ENCODE measurements at regions not wholly inside any gene's neighbourhood (a gene's known extent, or its start where the extent isn't known, plus 50 kb on each side); places are given as distances from the start of the nearest gene placed in this dataset.
"Not testable (repeated sequence)": the region's sequence is repeated elsewhere in the genome, so short reads cannot be mapped to it uniquely, and the experiment has no call there.

- no peak for DNase-seq (ENCODE audit: low read depth in 2 of 2)
Observed at GRCh38 chr1:233790121-233790520, 114.4 kb upstream of the SLC35F3 start.

- DNase-seq (ENCODE audit: low read depth in 2 of 2), result peak in 1 of 2 donors; percentile 17
Observed at GRCh38 chr1:233790662-233791371, 113.7 kb upstream of the SLC35F3 start.

DNA sequence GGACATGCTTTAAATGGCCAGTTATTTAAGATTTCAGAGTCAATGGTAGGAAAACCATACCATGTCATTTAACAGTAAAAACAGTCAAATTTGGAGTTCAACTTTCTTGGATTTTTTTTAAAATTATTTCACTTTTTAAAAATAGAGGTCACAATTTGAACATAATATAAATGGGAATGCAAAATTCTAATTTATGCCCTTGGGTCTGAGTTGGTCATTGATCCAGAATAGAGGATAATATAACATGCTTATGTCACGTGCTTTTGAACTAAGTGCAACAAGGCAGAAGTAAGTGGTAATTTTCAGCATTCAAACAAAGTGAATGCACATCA lies 113.1 kb upstream of the SLC35F3 start:
- no peak for DNase-seq (ENCODE audit: low read depth in 2 of 2)

GRCh38 chr1:233791721-233792120 lies 112.8 kb upstream of the SLC35F3 start:
- DNase-seq (ENCODE audit: low read depth in 2 of 2), result no peak

DNA sequence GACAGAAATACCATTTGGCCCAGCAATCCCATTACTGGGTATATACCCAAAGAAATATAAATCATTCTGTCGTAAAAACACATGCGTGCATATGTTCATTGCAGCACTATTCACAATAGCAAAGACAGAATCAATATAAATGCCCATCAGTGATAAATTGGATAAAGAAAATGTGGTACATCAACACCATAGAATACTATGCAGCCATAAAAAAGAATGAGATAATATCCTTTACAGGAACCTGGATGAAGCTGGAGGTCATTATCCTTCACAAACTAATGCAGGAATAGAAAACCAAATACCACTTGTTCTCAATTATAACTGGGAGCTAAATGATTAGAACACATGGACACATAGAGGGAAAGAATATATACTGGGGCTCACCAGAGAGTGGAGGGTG lies 109.6 kb upstream of the SLC35F3 start:
- no peak for DNase-seq (ENCODE audit: low read depth in 2 of 2)

- no peak for DNase-seq (ENCODE audit: low read depth in 2 of 2)
Observed at GRCh38 chr1:233796146-233796783, 108.2 kb upstream of the SLC35F3 start.

DNA sequence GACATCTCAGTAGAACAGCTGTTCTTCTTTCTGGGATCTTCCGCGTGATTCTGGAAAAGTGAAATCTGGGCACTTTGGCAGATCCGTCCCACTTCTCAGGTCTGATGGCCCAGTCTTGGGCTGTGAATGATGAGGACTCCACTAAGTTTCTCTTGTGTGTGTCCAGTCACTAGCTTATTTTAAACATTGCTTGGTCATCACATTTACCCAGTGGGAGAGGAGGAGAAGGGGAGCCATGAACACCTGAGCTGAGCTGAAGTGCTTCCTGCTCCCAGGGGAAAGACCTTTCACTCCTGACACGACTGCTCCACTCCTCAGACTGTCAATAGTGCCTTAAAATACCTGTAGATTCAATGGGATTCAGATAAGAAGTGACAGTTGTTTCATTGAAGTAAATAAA lies 101.9 kb upstream of the SLC35F3 start:
- DNase-seq (ENCODE audit: low read depth in 2 of 2), result no peak

DNA sequence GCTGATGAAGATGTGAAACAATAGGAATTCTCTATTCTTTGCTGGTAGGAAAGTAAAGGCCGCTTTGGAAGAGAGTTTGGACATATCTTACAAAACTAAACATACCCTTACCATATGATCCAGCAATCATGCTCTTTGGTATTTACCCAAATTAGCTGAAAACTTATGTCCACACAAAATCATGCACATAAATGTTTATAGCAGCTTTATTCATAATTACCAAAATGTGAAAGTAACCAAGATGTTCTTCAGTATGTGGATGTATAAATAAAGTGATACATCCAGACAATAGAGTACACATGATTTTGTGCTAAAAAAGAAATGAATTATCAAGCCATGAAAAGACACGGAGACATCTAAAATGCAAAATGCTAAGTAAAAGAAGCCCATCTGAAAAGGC lies 98.7 kb upstream of the SLC35F3 start:
- no peak for DNase-seq (ENCODE audit: low read depth in 2 of 2)

DNA sequence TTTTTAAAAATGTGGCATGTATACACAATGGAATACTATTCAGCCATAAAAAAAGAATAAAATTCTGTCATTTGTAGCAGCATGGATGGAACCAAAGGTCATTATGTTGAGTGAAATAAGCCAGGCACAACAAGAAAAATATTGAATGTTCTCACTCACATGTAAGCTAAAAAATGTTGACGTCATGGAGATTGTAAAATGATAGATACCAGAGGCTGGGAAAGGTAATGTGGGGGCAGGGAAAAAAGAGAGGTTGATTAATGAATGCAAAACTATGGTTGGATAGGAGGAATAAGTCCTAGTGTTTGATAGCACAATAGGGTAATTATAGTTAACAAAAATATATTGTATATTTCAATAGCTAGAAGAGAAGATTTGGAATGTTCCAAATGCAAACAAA lies 89.1 kb upstream of the SLC35F3 start:
- DNase-seq (ENCODE audit: low read depth in 2 of 2), result no peak

GRCh38 chr1:233815865-233816264 lies 88.6 kb upstream of the SLC35F3 start:
- DNase-seq (ENCODE audit: low read depth in 2 of 2), result no peak

DNA sequence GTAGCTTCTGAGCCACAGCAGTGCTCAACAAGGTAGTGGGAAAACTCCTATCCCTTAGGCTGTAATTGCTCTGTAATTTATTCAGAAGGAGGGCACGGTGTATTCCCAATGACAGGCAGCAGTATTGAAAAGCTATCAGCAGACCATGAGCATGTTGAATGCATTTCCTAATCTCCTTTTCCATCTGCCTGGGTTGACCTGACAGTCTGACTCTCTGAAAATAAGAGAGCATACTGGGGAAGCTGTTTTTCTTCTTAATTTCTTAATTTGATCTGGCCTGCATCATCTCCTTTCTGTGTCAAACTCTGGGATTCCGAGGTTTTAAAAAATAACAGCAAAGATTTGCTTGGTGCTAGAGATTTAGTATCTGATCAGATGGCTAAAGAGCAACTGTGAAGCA lies 88.1 kb upstream of the SLC35F3 start:
- DNase-seq (ENCODE audit: low read depth in 2 of 2), result no peak

GRCh38 chr1:233819042-233819441 lies 85.4 kb upstream of the SLC35F3 start:
- DNase-seq (ENCODE audit: low read depth in 2 of 2), result no peak

GRCh38 chr1:233824179-233824578 lies 80.3 kb upstream of the SLC35F3 start:
- DNase-seq (ENCODE audit: low read depth in 2 of 2), result not testable (repeated sequence)

DNA sequence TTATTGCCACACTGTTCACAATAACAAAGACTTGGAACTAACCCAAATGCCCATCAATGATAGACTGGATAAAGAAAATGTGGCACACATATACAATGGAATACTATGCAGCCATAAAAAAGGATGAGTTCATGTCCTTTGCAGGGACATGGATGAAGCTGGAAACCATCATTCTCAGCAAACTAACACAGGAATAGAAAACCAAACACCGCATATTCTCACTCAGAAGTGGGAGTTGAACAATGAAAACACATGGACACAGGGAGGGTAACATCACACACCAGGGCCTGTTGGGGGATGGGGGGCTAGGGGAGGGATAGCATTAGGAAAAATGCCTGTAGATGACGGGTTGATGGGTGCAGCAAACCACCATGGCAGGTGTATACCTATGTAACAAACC lies 76.5 kb upstream of the SLC35F3 start:
- DNase-seq (ENCODE audit: low read depth in 2 of 2), result not testable (repeated sequence)

DNA sequence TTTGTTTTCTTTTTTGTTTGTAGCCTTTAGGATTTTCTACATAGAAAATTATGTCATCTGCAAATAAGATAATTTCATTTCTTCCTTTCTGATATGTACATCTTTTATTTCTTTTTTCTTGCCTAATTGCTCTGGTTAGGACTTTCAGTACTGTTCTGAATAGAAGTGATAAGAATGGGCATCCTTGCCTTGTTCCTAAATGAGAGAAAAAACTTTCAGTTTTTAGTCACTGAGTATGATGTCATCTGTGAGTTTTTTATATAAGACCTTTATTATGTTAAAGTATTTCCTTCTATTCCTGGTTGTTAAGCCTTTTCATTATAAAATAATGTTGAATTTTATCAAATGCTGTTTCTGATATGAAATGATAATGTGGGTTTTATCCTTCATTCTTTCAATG lies 76.0 kb upstream of the SLC35F3 start:
- DNase-seq (ENCODE audit: low read depth in 2 of 2), result no peak

DNA sequence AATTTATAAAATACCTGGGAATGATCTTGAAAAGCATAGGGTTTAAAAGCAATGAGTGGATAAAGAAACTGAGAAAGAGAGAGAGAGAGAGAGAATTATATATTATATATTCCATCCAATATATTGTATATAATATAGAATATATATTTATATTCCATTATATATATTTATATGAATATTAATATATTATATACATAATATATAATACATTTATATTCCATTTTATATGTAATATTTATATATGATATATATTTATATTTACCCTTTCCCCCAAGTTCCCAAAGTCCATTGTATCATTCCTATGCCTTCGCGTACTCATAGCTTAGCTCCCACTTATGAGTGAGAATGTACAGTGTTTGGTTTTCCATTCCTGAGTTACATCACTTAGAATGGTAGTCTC lies 69.9 kb upstream of the SLC35F3 start:
- no peak for DNase-seq (ENCODE audit: low read depth in 2 of 2)

- not testable (repeated sequence) for DNase-seq (ENCODE audit: low read depth in 2 of 2)
Observed at GRCh38 chr1:233838207-233838606, 66.3 kb upstream of the SLC35F3 start.

GRCh38 chr1:233843525-233844204 lies 60.8 kb upstream of the SLC35F3 start:
- no peak for DNase-seq (ENCODE audit: low read depth in 2 of 2)

DNA sequence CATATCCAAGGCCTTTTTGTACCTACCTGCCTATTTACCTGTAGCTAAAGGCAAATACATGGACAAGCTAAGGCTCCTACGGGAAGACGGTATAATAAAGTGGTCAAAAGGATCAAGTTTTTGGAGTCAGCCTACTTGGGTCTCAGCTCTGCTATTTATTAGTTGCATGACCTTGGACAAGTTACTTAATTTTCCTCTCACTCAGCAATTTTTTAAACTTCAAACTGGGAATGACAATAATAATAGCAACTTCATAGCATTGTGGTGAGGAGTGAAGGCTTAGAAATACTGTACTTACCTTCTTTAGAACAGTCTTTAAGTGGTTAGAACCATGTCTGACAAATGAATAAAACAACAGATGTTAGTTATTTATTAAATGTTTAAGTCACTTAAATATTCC lies 60.2 kb upstream of the SLC35F3 start:
- no peak for DNase-seq (ENCODE audit: low read depth in 2 of 2)

- DNase-seq (ENCODE audit: low read depth in 2 of 2), result no peak
Observed at GRCh38 chr1:233844692-233845091, 59.8 kb upstream of the SLC35F3 start.

Data from stimulated activated CD4-positive, alpha-beta T cell treated with anti-CD3 and anti-CD28 coated beads, Interleukin-1b, Interleukin-23, amount 100 ng/mL, for 4 hours (primary cell).